ENCODE measurements at regions not wholly inside any gene's neighbourhood (a gene's known extent, or its start where the extent isn't known, plus 50 kb on each side); places are given as distances from the start of the nearest gene placed in this dataset.

DNA sequence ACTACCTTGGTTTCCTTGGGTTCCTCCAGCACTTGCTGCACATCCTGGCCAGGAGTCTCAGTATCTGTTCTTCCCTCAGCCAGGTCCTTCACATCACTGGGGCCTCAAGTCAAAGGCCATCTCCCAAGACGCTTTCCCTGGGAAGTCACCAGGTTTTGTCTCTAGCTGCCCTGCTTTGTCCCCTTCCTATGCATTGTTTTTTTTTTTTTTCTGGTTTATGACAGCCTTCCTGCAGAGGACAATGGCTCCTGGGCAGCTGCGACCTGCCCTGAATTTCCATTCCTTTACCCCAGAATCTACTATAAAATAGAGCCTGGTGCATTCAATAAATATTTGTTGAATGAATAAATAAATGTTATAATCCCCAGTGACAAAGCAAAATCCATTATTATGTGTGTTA lies 687.3 kb downstream of the QKI start:
- TF ChIP-seq, protein P1, sequence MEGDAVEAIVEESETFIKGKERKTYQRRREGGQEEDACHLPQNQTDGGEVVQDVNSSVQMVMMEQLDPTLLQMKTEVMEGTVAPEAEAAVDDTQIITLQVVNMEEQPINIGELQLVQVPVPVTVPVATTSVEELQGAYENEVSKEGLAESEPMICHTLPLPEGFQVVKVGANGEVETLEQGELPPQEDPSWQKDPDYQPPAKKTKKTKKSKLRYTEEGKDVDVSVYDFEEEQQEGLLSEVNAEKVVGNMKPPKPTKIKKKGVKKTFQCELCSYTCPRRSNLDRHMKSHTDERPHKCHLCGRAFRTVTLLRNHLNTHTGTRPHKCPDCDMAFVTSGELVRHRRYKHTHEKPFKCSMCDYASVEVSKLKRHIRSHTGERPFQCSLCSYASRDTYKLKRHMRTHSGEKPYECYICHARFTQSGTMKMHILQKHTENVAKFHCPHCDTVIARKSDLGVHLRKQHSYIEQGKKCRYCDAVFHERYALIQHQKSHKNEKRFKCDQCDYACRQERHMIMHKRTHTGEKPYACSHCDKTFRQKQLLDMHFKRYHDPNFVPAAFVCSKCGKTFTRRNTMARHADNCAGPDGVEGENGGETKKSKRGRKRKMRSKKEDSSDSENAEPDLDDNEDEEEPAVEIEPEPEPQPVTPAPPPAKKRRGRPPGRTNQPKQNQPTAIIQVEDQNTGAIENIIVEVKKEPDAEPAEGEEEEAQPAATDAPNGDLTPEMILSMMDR (conservative IDR thresholded peaks at IDR 0.05) = no peak
- H3K27ac ChIP-seq = no peak overlapping the region

DNA sequence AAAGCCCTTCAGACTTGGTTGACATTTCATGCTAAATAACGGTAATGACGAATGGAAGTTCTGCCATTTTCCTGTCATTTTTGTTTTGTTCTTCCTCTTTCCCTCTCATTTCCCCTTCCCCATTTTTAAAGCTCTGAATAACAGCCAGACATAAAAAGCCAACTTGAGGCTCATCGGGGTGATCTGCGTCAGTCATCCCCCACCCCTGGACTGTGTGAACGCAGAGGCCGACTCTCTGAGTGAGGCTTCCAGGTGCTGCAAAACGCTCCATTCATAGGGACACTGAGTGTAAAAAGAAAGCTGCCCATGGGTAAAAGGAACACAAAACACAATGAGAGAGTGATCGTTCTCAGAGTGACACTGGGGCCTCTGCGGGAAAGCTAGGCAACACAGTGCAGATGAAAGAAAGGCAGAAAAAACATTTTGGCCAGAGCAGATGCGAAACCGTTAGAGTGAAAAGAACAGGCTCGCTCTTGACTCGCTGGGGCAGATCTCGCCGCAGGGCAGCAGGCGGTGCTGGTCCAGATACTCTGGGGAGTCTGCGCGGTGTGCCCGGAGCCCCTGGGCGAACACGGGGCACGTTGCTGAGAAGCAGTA lies 684.8 kb downstream of the QKI start:
- H3K27ac ChIP-seq = no peak overlapping the region
- TF ChIP-seq, protein P1 (conservative IDR thresholded peaks at IDR 0.05) = no peak

DNA sequence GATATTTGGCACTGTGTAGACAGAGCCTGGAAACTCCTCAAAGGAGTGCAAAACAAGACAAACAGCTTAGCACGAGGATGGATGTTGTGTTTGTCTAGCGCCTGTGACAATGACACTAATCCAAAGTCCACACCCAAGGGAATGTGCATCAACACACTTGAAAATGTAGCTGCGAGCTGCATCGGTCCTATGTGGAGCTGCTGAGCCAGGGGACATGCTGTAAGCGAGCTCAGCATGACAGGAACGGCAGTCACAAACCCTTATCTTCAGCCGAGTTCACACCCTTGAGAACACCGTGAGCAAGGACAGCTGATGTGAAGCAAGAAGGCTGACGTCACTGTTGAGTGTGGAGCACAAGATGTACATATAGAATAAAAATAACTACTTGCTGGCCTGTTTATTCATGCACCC lies 684.3 kb downstream of the QKI start:
- H3K27ac ChIP-seq = no peak overlapping the region
- TF ChIP-seq, protein P1 (conservative IDR thresholded peaks at IDR 0.05) = no peak

DNA sequence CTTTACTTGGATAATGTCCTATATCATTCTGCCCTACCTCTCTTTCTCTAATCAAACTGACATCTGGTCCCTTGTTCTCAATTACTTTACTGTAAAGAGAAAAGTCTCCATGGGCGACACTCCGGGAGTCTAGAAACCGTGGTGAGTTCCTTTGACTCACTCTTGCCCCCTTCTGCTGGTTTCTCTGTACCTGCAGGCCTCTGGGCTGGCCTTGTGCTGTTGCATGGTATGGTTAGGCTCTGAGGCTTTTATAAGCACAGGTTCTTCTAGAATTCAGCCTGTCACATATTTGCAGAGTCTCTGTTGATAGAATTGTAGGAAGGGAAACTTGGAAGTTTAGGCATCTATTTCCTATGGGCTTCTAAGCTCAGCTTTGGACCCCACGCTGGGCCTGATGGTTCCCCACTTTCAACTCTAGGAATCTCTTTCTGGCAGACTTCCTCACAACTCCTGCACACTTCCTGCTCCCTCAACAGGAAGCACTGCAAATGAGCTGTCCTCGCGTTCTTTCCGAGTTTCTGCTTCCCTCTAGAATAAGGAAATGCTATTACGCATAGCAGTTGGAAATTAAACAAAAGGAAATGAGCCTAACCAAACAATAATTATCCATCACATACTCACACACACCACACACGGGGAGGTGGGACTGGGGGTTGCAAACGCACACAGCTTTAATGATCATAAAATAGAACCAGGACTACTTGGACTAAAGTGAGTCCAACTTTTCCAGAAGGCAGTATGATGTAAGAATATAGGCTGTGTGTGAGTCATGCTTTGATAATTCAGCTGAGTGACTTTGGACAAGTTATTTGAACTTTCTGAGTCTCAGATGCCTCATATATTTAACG lies 683.3 kb downstream of the QKI start:
- TF ChIP-seq, protein P1 (conservative IDR thresholded peaks at IDR 0.05) = no peak
- H3K27ac ChIP-seq = no peak overlapping the region

DNA sequence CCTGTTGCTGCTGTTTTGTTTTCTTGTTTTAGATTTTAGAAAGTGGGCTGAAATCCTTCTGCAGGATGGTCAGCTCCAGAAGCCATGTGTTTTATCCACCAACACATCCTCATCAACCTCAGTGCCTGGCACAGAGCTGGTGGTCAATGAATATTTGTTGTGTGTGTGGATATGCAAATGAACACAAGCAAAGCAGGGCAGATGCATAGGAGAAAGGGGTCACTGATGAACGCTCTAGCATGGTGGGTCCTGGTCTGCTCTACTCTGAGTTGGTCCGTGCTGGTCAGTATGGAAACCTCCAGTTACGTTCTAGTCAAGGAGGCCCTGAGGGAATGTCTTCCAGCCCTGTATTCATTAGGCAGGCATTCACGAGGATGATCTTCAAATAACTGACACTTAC lies 682.5 kb downstream of the QKI start:
- TF ChIP-seq, protein P1 (conservative IDR thresholded peaks at IDR 0.05) = no peak
- H3K27ac ChIP-seq = no peak overlapping the region

DNA sequence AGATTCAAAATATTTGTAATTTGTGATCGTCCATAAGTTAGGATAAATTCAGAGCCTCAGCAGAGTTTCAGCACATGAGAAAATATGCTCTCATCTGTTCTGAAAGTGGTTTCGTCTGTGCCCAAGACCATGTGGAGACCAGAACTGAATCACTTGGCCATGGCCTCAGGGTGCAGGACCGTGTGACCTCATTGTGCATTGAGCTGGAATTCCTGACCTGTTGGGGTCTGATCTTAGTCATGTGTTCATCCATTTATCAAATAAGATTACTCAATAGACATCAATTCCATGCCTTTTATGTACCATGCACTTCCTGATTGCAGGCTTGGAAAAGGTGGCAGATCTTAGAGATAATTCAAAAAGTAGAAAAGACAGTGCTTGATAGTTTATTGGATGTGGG lies 680.5 kb downstream of the QKI start:
- TF ChIP-seq, protein P1 (conservative IDR thresholded peaks at IDR 0.05) = no peak
- no peak overlapping the region for H3K27ac ChIP-seq

DNA sequence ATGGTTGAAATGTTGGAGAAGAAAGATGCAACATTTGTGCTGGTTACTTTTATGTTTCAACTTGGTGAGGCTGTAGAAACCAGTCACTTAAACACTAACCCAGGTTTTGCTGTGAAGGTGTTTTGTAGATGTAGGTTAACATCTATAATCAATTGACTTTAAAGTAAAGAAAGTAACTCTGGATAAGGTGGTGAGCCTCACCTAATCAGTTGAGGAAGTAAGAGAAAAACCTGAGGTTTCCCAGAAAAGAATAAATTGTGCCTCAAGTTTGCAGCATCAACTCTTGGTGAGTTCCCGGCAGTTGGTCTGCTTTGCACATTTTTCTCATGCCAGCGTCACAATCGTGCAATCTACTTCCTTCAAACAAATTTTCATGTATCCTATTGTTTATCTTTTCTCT lies 673.4 kb downstream of the QKI start:
- TF ChIP-seq, protein P1 (conservative IDR thresholded peaks at IDR 0.05) = no peak
- no peak overlapping the region for H3K27ac ChIP-seq
